OCI-M2 (cell line): ENCODE measurements at regions not wholly inside any gene's neighbourhood (a gene's known extent, or its start where the extent isn't known, plus 50 kb on each side); places are given as distances from the start of the nearest gene placed in this dataset.

Experiments used
- DNase-seq: peaks from one replicate; lab custom pipeline; 2025; ENCODE audit not compliant: unreplicated experiment; lab: John Stamatoyannopoulos, UW

DNA sequence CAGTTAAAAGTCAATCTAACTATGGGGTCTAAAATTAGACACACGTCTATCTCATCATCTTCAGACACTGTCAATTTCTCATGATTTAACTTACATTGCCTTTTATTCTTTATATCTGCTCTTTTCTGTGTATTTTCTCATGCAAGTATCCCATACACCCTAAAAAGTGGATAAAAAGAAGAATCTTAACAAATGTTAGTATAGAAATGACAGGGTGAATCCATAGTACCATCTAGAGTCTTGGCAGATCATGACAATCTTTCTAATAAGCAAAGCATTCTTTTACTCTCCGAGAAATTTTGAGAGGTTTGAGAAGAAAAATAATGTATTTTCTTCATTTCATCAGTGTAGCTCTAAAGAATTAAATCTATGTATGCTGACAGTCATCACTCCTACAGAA, 382.7 kb downstream of the C6orf118 start:
- DNase-seq, result no peak

- DNase-seq, result no peak
Observed at GRCh38 chr6:164925681-164926530, 383.5 kb downstream of the C6orf118 start.

GRCh38 chr6:164924674-164925073, 384.7 kb downstream of the C6orf118 start:
- DNase-seq, result no peak

DNA sequence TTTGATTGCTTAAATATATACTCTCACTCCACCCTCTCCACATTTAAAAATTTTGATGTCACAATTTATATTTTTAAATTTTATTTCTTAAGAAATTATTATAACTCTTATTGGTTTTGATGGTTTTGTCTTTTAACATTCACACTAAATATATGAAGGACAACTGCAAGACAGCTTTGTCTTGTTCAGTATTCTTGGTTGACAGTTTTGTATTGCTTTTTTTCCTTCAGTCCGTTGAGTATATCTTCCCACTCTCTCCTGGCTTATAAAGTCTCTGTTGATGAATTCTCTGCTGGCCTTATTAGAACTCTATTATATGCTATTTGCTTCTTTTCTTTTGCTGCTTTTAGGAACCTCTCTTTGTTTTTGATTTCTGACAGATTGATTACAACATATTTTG, 392.2 kb downstream of the C6orf118 start:
- no peak for DNase-seq

- no peak for DNase-seq
Observed at GRCh38 chr6:164916087-164916486, 393.3 kb downstream of the C6orf118 start.

DNA sequence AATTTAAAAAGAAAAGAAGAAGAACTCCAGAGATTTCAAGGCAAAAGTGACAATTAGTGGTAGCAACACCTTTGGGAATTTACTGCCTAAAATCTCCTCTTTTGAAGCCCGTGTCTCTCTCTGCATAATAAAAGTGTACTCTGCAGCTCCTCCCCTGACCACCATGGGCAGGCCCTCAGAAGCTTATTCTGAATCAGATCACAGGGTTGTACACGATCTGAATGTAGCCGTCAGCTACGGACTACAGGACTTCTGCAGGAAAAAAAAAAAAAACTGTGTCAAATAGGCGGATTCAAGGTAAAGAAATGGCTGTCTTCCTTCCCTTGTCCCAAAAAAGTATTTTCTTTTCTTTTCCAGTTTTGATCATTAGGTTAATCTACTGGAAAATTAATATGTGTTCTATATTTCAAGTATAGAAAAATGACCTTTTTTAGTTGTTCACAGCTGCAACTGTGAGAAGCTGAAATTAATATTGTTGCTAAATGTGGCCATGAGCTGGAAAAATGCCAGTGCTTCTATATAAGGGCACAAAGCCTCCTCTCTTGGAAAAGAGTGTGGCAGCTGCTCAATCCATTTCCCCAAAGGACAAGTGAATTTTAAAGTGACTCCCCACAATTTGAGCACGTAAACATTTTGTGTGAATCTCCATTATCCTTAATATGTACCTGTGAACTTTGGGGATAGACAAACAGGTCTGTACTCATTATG, 397.4 kb downstream of the C6orf118 start:
- no peak for DNase-seq

- DNase-seq, result no peak
Observed at GRCh38 chr6:164911151-164911550, 398.3 kb downstream of the C6orf118 start.

GRCh38 chr6:164906766-164907165, 402.6 kb downstream of the C6orf118 start:
- no peak for DNase-seq

DNA sequence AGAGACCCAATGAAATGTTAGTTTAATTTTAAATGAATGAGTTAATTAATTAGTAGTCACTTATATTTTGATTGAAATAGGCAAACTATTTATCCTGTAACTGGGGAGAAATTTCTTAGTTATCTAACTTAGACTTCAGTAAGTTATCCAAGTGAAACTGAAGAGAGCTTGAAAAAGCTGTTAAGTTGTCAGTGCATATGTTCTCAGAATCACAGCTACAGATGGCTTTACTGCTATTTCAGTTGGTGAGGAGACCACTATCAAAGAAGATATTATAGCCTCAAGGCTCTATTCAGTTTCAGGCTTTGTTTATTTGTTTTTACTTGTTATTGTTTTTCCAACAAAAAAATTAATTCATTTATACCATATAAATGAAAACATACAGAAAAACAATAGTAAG, 404.1 kb downstream of the C6orf118 start:
- no peak for DNase-seq

DNA sequence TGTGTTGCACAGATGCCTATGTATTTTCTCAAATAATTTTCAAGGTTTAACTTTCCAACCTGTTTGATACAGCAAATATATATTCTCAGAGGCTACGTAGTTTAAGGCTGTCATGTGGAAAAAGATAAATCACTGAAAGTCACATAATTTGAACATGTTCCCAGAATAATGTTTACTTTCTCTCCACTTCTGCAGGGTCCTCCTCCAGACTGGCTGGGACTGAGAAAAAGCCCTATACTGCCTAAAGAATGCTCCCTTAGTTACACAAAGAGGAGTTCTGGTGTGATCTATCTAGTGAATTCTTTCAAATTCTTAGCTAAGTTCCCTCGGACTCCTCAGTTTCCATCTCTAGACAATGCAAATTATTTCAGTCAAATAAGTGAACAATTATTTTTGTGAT, 411.0 kb downstream of the C6orf118 start:
- no peak for DNase-seq

DNA sequence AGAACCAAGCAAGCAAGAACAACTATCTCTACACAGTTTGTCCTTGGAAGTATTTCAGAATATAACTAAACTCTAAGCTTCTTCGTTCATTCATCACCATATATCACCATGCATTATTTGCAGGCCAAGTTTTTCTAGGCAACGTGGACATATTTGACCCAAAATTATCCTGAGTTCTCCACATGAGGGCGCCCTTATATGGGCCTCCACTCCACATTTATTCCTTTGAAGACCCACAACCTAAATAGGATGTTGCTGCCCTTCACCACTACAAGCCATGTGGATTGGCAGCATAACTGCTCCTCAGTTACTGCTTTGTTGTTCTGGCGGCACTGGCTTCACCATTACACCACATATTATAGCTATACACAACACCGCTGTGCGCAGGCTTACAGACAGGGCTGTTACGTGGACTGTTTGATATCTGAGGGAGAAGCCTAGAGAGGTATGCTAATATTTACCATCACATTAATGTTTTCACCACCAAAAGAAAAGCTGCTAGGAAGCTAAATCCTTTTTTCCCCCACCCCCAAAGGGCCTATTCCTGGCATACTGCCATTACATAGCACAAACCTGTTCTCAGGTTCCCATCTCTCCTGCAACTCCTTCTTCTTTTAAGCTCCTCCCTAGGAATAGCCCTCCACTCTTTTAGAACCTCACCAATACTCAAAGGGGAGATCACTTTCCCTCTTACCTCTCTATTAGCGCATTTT, 411.7 kb downstream of the C6orf118 start:
- DNase-seq, result no peak

DNA sequence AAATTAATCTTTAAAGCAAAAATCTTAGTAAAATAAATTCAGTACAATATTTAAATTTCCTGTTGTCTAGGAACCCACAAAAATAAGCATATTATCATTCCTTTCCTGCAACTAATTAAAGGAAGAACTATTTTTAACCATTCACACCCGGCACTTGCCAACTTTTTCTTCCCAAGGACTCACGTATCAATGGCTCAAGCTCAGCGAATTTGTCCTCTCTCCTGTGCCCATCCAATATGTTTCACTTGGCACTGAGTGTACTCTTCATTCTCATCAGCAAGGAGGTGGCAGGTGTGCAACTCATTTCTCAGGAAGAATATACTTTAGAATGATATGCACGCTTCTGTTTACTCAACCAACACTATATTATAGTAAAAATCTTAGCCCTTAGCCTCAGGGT, 419.4 kb downstream of the C6orf118 start:
- no peak for DNase-seq

DNA sequence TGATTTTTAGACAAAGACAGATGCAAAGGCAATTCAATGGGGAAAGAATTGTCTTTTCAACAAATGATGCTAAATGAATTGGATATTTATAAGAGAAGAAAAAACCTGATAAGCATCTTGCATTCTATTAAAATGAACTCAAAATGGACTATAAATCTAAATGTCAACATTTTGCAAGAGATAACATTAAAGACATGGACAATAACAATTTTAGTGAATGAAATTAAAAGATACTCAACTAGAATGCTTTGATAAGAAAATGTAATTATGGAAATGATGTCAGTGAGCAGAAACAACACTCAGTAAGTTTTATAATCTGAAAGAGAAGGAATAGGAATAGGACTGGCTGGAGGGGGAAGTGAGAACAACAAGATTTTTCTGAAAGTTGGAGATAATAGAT, 421.7 kb downstream of the C6orf118 start:
- no peak for DNase-seq

GRCh38 chr6:164882236-164882635, 427.2 kb downstream of the C6orf118 start:
- DNase-seq, result no peak

- no peak for DNase-seq
Observed at GRCh38 chr6:164871783-164872182, 437.6 kb downstream of the C6orf118 start.

- DNase-seq, result no peak
Observed at GRCh38 chr6:164870164-164870563, 439.2 kb downstream of the C6orf118 start.

GRCh38 chr6:164861967-164862366, 447.4 kb downstream of the C6orf118 start:
- no peak for DNase-seq

- DNase-seq, result no peak
Observed at GRCh38 chr6:164859816-164860215, 449.6 kb downstream of the C6orf118 start.

DNA sequence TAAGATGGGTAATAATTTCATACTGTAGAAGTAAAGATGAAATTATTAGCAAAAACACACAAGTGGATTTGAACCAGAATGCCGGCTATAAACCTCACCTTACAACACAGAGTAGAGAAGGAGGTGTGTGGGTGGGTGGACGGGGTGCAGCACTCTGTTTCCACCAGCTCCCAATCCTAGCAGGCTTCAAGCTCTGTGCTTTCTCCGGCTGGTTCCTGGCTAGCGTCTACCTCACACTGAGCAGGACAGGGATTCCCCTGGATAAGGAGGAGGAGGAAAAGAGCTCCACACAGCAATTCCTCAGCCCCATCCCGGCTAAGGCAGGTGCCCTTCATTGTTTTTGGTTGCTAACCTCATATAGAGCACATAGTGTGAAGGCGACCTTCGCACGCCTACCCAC, 453.3 kb downstream of the C6orf118 start:
- no peak for DNase-seq

DNA sequence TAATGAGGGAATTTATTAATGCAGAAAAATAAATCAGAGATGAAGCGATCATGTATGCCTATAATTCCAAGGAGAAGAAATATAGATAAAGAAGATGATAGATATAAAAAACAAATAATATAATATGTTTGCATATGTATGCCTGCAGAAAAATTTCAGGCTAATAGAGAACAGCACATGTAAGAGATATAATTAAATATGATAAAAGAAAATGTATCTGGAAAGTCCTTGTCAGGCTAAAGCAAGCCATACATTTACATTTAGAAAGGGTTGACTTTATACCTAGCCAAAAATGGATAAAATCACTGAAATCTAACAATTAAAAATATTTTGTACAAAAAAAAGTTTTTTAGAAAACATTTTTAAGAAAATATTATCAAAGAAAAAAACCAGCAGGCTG, 454.1 kb downstream of the C6orf118 start:
- DNase-seq, result no peak

- no peak for DNase-seq
Observed at GRCh38 chr6:164854526-164854925, 454.9 kb downstream of the C6orf118 start.

GRCh38 chr6:164845773-164846172, 463.6 kb downstream of the C6orf118 start:
- DNase-seq, result no peak
